Stomach (tissue), 8 donors: ENCODE measurements at regions not wholly inside any gene's neighbourhood (a gene's known extent, or its start where the extent isn't known, plus 50 kb on each side); places are given as distances from the start of the nearest gene placed in this dataset.

Experiments
- DNase-seq, 2 donors: peaks; one replicate each; pipeline versions ENCODE4 v3.0.0 to v3.0.0-alpha.2; 2013 to 2019
- H3K27ac ChIP-seq, 5 donors: fragments of 200-600 bp in 4 of 5; sonication (generic) in 4 of 5; one replicate each; pipeline ENCODE4 v1.5.1; 2013 to 2019; ENCODE audit warnings: mild to moderate bottlenecking in 1 of 5, moderate library complexity in 1 of 5
- H3K27me3 ChIP-seq, 3 donors: fragments of 200-600 bp; sonication (generic); one replicate each; pipeline ENCODE4 v1.5.1; 2017 to 2019; ENCODE audit warnings: mixed run types in 1 of 3
- H3K36me3 ChIP-seq, 4 donors: fragments of 200-600 bp; sonication (generic); 1 replicate in 3 of 4; 2 replicates in 1 of 4; pipeline ENCODE4 v1.5.1; 2016 to 2019
- H3K4me1 ChIP-seq, 4 donors: fragments of 200-600 bp; sonication (generic); one replicate each; pipeline ENCODE4 v1.5.1; 2016 to 2019
- H3K4me3 ChIP-seq, 4 donors: fragments of 200-600 bp; sonication (generic) in 3 of 4; one replicate each; pipeline ENCODE4 v1.5.1; 2016 to 2019; ENCODE audit warnings: mild to moderate bottlenecking in 1 of 4
- H3K9me3 ChIP-seq, 4 donors: fragments of 200-600 bp; sonication (generic); one replicate each; pipeline ENCODE4 v1.5.1; 2016 to 2019
- EP300 ChIP-seq: sonication (generic); formaldehyde crosslinking; IDR thresholded peaks from one replicate; pipeline ENCODE4 v1.6.1; 2017; ENCODE audit warnings: antibody characterized with exemption
- POLR2A ChIP-seq, 4 donors: fragments of 450-650 bp; IDR thresholded peaks; one replicate each; pipeline ENCODE4 v1.6.1; 2016; ENCODE audit warnings: antibody characterized with exemption in 4 of 4, control low read depth in 2 of 4, mild to moderate bottlenecking in 1 of 4, moderate library complexity in 1 of 4
- POLR2AphosphoS5 ChIP-seq, 3 donors: sonication (generic); formaldehyde crosslinking; IDR thresholded peaks; one replicate each; pipeline ENCODE4 v1.6.1; 2016; ENCODE audit warnings: antibody characterized with exemption in 3 of 3
- WGBS, 5 donors: extraction: QIAGEN DNeasy Blood & Tissue Kit in 3 of 5; methylation state at CpG; one replicate each; pipeline versions ENCODE4 v1.1.5 to v1.1.7; 2013 to 2018; 5-methylcytosine and 5-hydroxymethylcytosine counted together
- intact Hi-C: fragments of 100-400 bp; cut with DNase I; formaldehyde crosslinking; loops from one replicate; pipeline ENCODE4 v1.15.1; 2023; ENCODE audit warnings: low total_unique reads
- TF ChIP-seq, protein P1 (sequence below), 7 experiments: fragments of 450-650 bp in 4 of 7; fragments of 200-600 bp in 3 of 7; sonication (generic) in 3 of 7; IDR thresholded peaks; one replicate each; pipeline ENCODE4 v1.5.1; 2016 to 2019; ENCODE audit warnings: antibody characterized with exemption in 7 of 7, control low read depth in 2 of 7, mild to moderate bottlenecking in 1 of 7
- donor health status: healthy with polysubstance abuse.
- donor health status: Bipolar disorder and iron deficiency.
- donor health status: healthy.

DNA sequence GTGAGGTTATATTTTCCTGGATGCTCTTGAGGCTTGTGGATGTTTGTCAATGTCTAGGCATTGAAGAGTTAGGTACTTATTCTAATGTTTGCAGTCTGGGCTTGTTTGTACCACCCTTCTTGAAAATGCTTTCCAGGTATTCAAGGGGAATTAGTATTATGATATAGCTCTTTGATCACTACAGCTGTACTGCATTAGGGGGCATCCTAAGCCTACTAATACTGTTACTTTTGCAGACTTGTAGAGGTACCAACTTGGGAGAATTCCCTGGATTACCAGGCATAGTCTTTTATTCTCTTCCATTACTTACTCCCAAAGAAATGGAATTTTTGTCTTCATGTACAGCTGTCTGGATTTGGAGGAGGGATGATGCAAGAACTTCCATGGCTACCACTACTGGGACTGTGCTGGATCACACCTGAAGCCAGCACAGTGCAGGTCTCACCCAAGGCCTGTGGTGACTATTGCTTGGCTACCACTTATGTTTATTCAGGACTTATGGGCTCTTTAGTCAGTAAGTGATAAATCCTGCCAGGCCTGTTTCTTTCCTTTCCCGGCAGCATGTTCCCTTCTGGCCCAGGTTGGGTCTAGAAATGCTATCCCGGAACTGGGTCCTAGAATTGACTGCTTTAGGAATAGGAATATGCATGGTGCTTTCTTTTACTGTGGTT lies 402.9 kb downstream of the IL20RB start:
- no peak for DNase-seq
- Histone ChIP-seq H3K27me3 (no peaks in the 10 kb centered on the region), H3K4me3 (no peak overlapping the region), H3K9me3 (peaks cover 0 to 27% (median 19%) of the 10 kb centered on the region in 4 donors), H3K4me1 (no peaks in the 10 kb centered on the region), H3K27ac (no peak overlapping the region), H3K36me3 (no peaks in the 10 kb centered on the region)
- WGBS, 5 donors: 75 to 94% (median 86%) methylated on average over 2 of the region's 2 CpGs
- intact Hi-C loops: no loop called here
- TF ChIP-seq, protein P1, sequence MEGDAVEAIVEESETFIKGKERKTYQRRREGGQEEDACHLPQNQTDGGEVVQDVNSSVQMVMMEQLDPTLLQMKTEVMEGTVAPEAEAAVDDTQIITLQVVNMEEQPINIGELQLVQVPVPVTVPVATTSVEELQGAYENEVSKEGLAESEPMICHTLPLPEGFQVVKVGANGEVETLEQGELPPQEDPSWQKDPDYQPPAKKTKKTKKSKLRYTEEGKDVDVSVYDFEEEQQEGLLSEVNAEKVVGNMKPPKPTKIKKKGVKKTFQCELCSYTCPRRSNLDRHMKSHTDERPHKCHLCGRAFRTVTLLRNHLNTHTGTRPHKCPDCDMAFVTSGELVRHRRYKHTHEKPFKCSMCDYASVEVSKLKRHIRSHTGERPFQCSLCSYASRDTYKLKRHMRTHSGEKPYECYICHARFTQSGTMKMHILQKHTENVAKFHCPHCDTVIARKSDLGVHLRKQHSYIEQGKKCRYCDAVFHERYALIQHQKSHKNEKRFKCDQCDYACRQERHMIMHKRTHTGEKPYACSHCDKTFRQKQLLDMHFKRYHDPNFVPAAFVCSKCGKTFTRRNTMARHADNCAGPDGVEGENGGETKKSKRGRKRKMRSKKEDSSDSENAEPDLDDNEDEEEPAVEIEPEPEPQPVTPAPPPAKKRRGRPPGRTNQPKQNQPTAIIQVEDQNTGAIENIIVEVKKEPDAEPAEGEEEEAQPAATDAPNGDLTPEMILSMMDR (IDR thresholded peaks at IDR 0.05): no peak
- TF ChIP-seq POLR2A (IDR thresholded peaks at IDR 0.05) (no peak), EP300 (no peak), POLR2AphosphoS5 (IDR thresholded peaks at IDR 0.05) (no peak)

DNA sequence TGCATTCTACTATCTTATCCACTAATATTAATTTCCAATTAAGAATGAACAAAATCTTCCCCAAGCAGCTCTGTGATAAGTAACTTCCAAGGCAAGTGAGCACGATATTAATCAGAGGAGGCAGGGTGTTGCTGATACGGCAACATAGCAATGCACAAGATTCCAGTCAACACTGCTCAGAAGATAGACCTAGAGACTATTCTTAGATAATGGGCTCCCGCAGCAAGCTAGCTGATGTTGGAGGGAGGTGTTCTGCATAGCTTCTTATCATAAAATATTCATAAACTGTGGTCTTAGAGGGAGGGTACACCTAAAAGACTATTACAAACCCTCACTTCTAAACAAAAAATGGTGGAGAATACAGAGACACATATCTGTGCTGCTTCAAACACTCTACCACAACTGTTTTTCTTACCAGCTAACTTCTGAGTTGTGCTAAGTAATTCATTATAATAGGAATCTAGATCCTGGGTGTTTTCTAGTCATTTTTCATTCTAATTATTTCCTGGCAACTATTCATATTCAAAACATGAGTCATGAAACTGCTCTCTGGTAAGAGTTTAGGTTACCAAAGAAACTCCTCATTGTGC lies 382.0 kb upstream of the SOX14 start:
- Histone ChIP-seq H3K27ac (no peak overlapping the region), H3K9me3 (peaks cover 0 to 23% (median 15%) of the 10 kb centered on the region in 4 donors), H3K27me3 (no peaks in the 10 kb centered on the region), H3K36me3 (no peaks in the 10 kb centered on the region), H3K4me3 (no peak overlapping the region), H3K4me1 (no peaks in the 10 kb centered on the region)
- intact Hi-C loops: no loop called here
- TF ChIP-seq POLR2AphosphoS5 (IDR thresholded peaks at IDR 0.05): no peak
- no peak for TF ChIP-seq EP300
- TF ChIP-seq, protein P1 (IDR thresholded peaks at IDR 0.05): no peak
- no peak for TF ChIP-seq POLR2A (IDR thresholded peaks at IDR 0.05)
- WGBS, 5 donors: 82 to 85% (median 84%) methylated on average over 3 of the region's 3 CpGs
- no peak for DNase-seq

DNA sequence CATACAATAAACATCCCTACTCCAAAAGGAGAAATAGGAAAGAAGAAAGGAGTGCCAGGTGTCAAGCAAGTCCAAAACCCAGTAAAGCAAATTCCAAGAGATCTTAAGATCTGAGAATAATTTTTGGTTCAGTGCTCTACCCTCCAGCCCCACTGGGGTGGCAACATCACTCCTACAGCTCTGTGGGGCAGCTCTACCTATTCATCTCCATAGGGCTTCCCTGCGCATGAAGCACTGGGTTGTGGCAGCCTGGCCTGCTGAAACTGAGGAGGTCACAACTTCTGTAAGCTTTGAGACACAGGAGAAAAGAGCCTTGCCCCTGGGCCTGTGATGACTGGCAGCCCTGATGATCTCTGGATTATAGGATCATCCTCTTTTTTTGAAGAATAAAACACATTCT lies 378.2 kb upstream of the SOX14 start:
- intact Hi-C loops: no loop called here
- H3K27me3 ChIP-seq: no peaks in the 10 kb centered on the region
- peaks cover 0 to 5% (median 2%) of the 10 kb centered on the region in 4 donors for H3K9me3 ChIP-seq
- no peaks in the 10 kb centered on the region for H3K4me1 ChIP-seq
- no peak overlapping the region for H3K4me3 ChIP-seq
- DNase-seq: no peak
- TF ChIP-seq EP300 (no peak), POLR2A (IDR thresholded peaks at IDR 0.05) (no peak), POLR2AphosphoS5 (IDR thresholded peaks at IDR 0.05) (no peak)
- TF ChIP-seq, protein P1 (IDR thresholded peaks at IDR 0.05): no peak
- no peaks in the 10 kb centered on the region for H3K36me3 ChIP-seq
- no peak overlapping the region for H3K27ac ChIP-seq
- 76 to 100% (median 92%) methylated on average over 1 of the region's 1 CpG for WGBS, 5 donors

DNA sequence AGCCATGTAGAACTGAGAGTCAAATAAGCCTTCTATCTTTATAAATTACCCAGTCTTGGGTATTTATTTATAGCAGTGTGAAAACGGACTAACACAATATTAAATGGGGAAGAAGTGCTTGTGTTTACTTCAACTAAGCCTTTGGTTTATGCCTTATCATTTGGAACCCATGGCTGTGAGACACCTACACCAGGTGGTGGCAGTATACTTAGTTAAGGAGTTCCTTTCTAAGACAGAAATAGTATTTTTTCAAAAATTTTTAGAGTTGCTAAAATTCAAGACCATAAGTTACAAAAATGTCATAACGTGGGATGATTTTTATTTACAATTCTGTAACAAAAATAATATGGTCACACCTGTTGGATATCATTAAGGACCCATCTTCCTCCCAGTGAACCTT lies 354.5 kb upstream of the SOX14 start:
- WGBS, 5 donors: 18 to 28% (median 24%) methylated on average over 2 of the region's 2 CpGs
- Histone ChIP-seq H3K36me3 (no peaks in the 10 kb centered on the region), H3K27me3 (no peaks in the 10 kb centered on the region), H3K9me3 (peaks cover 0 to 3% (median 0%) of the 10 kb centered on the region in 4 donors), H3K4me3 (no peak overlapping the region), H3K27ac (no peak overlapping the region), H3K4me1 (no peaks in the 10 kb centered on the region)
- intact Hi-C loops: no loop called here
- no peak for DNase-seq
- TF ChIP-seq POLR2A (IDR thresholded peaks at IDR 0.05): no peak
- TF ChIP-seq, protein P1 (IDR thresholded peaks at IDR 0.05): no peak
- no peak for TF ChIP-seq POLR2AphosphoS5 (IDR thresholded peaks at IDR 0.05)
- no peak for TF ChIP-seq EP300
